ENCODE measurements at regions not wholly inside any gene's neighbourhood (a gene's known extent, or its start where the extent isn't known, plus 50 kb on each side); places are given as distances from the start of the nearest gene placed in this dataset.

DNA sequence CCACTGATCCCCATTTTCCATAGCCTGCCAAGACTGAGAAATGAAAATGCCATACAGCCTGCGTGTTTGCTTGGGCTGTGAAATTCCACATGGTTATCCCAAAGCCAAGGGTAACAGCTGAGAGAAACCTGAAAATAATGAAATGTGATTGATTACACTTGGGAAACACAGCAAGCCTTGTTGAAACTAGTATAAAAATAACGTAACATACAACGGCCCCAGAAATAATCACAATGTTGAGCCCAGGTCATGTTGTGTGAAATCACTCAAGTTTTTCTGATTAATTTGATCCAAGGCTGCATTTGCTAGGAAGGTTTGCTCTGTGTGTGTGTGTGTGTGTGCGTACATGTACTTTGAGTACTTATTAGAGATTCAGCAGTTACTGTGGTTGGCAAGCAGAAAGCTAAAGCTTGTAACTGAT, 269.0 kb downstream of the OXSM start:
- no peak for ATAC-seq
- no peak for TF ChIP-seq GLIS3 (CRISPR knock-in tag; IDR thresholded peaks at IDR 0.05)
- no peak for TF ChIP-seq OSR1 (CRISPR knock-in tag; IDR thresholded peaks at IDR 0.05)
- no peak for TF ChIP-seq ARNTL (CRISPR knock-in tag; IDR thresholded peaks at IDR 0.05; ENCODE audit: borderline replicate concordance, low read depth)
- TF ChIP-seq TOX (CRISPR knock-in tag; IDR thresholded peaks at IDR 0.05; ENCODE audit: borderline replicate concordance): no peak
- TF ChIP-seq, protein P1, sequence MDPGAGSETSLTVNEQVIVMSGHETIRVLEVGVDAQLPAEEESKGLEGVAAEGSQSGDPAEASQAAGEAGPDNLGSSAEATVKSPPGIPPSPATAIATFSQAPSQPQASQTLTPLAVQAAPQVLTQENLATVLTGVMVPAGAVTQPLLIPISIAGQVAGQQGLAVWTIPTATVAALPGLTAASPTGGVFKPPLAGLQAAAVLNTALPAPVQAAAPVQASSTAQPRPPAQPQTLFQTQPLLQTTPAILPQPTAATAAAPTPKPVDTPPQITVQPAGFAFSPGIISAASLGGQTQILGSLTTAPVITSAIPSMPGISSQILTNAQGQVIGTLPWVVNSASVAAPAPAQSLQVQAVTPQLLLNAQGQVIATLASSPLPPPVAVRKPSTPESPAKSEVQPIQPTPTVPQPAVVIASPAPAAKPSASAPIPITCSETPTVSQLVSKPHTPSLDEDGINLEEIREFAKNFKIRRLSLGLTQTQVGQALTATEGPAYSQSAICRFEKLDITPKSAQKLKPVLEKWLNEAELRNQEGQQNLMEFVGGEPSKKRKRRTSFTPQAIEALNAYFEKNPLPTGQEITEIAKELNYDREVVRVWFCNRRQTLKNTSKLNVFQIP (CRISPR knock-in tag; IDR thresholded peaks at IDR 0.05; ENCODE audit: borderline replicate concordance, low read depth): no peak
- no peak for TF ChIP-seq ISL1 (CRISPR knock-in tag; IDR thresholded peaks at IDR 0.05)
- TF ChIP-seq, protein P2, sequence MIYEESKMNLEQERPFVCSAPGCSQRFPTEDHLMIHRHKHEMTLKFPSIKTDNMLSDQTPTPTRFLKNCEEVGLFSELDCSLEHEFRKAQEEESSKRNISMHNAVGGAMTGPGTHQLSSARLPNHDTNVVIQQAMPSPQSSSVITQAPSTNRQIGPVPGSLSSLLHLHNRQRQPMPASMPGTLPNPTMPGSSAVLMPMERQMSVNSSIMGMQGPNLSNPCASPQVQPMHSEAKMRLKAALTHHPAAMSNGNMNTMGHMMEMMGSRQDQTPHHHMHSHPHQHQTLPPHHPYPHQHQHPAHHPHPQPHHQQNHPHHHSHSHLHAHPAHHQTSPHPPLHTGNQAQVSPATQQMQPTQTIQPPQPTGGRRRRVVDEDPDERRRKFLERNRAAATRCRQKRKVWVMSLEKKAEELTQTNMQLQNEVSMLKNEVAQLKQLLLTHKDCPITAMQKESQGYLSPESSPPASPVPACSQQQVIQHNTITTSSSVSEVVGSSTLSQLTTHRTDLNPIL (CRISPR knock-in tag; IDR thresholded peaks at IDR 0.05; ENCODE audit: low read depth): no peak
- TF ChIP-seq ZFP3 (CRISPR knock-in tag; IDR thresholded peaks at IDR 0.05): no peak
- TF ChIP-seq ESRRG (CRISPR knock-in tag; IDR thresholded peaks at IDR 0.05): no peak
- TF ChIP-seq ZNF565 (CRISPR knock-in tag; conservative IDR thresholded peaks at IDR 0.05; ENCODE audit: low read depth): no peak
- no peak for TF ChIP-seq CSDC2 (CRISPR knock-in tag; IDR thresholded peaks at IDR 0.05)
- TF ChIP-seq, protein P3, sequence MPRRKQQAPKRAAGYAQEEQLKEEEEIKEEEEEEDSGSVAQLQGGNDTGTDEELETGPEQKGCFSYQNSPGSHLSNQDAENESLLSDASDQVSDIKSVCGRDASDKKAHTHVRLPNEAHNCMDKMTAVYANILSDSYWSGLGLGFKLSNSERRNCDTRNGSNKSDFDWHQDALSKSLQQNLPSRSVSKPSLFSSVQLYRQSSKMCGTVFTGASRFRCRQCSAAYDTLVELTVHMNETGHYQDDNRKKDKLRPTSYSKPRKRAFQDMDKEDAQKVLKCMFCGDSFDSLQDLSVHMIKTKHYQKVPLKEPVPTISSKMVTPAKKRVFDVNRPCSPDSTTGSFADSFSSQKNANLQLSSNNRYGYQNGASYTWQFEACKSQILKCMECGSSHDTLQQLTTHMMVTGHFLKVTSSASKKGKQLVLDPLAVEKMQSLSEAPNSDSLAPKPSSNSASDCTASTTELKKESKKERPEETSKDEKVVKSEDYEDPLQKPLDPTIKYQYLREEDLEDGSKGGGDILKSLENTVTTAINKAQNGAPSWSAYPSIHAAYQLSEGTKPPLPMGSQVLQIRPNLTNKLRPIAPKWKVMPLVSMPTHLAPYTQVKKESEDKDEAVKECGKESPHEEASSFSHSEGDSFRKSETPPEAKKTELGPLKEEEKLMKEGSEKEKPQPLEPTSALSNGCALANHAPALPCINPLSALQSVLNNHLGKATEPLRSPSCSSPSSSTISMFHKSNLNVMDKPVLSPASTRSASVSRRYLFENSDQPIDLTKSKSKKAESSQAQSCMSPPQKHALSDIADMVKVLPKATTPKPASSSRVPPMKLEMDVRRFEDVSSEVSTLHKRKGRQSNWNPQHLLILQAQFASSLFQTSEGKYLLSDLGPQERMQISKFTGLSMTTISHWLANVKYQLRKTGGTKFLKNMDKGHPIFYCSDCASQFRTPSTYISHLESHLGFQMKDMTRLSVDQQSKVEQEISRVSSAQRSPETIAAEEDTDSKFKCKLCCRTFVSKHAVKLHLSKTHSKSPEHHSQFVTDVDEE (CRISPR knock-in tag; IDR thresholded peaks at IDR 0.05): no peak
- TF ChIP-seq ZNF8 (CRISPR knock-in tag; IDR thresholded peaks at IDR 0.05): no peak
- TF ChIP-seq ZFP30 (CRISPR knock-in tag; IDR thresholded peaks at IDR 0.05): no peak
- TF ChIP-seq, protein P4, sequence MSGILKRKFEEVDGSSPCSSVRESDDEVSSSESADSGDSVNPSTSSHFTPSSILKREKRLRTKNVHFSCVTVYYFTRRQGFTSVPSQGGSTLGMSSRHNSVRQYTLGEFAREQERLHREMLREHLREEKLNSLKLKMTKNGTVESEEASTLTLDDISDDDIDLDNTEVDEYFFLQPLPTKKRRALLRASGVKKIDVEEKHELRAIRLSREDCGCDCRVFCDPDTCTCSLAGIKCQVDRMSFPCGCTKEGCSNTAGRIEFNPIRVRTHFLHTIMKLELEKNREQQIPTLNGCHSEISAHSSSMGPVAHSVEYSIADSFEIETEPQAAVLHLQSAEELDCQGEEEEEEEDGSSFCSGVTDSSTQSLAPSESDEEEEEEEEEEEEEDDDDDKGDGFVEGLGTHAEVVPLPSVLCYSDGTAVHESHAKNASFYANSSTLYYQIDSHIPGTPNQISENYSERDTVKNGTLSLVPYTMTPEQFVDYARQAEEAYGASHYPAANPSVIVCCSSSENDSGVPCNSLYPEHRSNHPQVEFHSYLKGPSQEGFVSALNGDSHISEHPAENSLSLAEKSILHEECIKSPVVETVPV (CRISPR knock-in tag; IDR thresholded peaks at IDR 0.05): no peak
- TF ChIP-seq, protein P5, sequence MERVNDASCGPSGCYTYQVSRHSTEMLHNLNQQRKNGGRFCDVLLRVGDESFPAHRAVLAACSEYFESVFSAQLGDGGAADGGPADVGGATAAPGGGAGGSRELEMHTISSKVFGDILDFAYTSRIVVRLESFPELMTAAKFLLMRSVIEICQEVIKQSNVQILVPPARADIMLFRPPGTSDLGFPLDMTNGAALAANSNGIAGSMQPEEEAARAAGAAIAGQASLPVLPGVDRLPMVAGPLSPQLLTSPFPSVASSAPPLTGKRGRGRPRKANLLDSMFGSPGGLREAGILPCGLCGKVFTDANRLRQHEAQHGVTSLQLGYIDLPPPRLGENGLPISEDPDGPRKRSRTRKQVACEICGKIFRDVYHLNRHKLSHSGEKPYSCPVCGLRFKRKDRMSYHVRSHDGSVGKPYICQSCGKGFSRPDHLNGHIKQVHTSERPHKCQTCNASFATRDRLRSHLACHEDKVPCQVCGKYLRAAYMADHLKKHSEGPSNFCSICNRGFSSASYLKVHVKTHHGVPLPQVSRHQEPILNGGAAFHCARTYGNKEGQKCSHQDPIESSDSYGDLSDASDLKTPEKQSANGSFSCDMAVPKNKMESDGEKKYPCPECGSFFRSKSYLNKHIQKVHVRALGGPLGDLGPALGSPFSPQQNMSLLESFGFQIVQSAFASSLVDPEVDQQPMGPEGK (CRISPR knock-in tag; IDR thresholded peaks at IDR 0.05; ENCODE audit: borderline replicate concordance): no peak
- no peak for TF ChIP-seq ZC3H10 (CRISPR knock-in tag; IDR thresholded peaks at IDR 0.05)

DNA sequence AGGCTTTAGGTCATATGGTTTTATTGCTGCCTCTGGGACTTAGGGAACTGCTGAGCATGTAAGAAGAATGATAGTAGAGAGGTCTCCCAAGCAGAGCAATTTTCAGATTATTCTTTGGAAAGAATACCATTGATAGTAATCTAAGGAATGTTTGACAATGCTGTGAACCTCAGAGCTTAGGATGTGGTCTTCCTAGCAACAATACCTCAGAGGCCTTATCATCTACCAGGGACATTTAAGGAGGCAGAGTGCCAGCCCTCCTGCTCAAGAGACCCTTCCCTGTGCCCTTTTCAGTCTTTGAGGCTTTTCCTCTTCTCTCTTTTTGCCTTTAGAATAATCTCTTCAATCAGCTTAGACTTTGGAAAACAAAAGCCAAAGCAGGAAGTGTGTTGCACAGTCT, 272.1 kb downstream of the OXSM start:
- no peak for TF ChIP-seq TOX (CRISPR knock-in tag; IDR thresholded peaks at IDR 0.05; ENCODE audit: borderline replicate concordance)
- TF ChIP-seq, protein P5 (CRISPR knock-in tag; IDR thresholded peaks at IDR 0.05; ENCODE audit: borderline replicate concordance): no peak
- no peak for ATAC-seq

DNA sequence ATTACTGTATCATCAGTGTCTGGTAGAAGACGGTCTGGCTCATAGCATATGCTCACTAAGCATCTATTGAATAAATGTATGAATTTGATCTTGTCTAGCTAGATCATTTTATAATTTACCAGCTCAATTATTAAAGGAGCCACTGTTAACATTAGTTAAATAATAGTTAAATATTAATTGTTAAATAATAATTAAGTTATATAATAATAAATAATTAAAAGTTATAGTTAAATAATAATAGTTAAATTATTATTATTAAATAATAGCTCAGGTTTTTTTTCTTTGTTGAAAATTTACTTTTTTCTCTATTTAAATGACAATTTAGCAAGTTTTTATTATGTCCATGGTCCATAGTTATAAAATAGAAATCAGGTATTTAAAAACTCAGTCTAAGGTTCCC, 274.4 kb downstream of the OXSM start:
- ATAC-seq: no peak
- TF ChIP-seq ZFP3 (CRISPR knock-in tag; IDR thresholded peaks at IDR 0.05): no peak
- TF ChIP-seq PPARA (CRISPR knock-in tag; IDR thresholded peaks at IDR 0.05; ENCODE audit: borderline replicate concordance): no peak
- TF ChIP-seq ZNF8 (CRISPR knock-in tag; IDR thresholded peaks at IDR 0.05): no peak
- TF ChIP-seq, protein P4 (CRISPR knock-in tag; IDR thresholded peaks at IDR 0.05): no peak
- TF ChIP-seq ARNTL (CRISPR knock-in tag; IDR thresholded peaks at IDR 0.05; ENCODE audit: borderline replicate concordance, low read depth): no peak
- no peak for TF ChIP-seq BACH2 (CRISPR knock-in tag; IDR thresholded peaks at IDR 0.05; ENCODE audit: borderline replicate concordance)
- TF ChIP-seq, protein P3 (CRISPR knock-in tag; IDR thresholded peaks at IDR 0.05): no peak
- TF ChIP-seq ZC3H10 (CRISPR knock-in tag; IDR thresholded peaks at IDR 0.05): no peak
- no peak for TF ChIP-seq GLIS3 (CRISPR knock-in tag; IDR thresholded peaks at IDR 0.05)
- TF ChIP-seq TOX (CRISPR knock-in tag; IDR thresholded peaks at IDR 0.05; ENCODE audit: borderline replicate concordance): no peak
- TF ChIP-seq, protein P2 (CRISPR knock-in tag; IDR thresholded peaks at IDR 0.05; ENCODE audit: low read depth): no peak
- TF ChIP-seq OSR1 (CRISPR knock-in tag; IDR thresholded peaks at IDR 0.05): no peak

Measured in SK-N-SH treated with all-trans-retinoic acid at 6 μM for 48 hours (cell line).